Stromal cell of bone marrow (primary cell): ENCODE measurements at regions not wholly inside any gene's neighbourhood (a gene's known extent, or its start where the extent isn't known, plus 50 kb on each side); places are given as distances from the start of the nearest gene placed in this dataset.
"Not testable (repeated sequence)": the region's sequence is repeated elsewhere in the genome, so short reads cannot be mapped to it uniquely, and the experiment has no call there.

ENCODE experiments used
- DNase-seq: peaks from one replicate; pipeline ENCODE4 v3.0.0-alpha.2; 2012; ENCODE audit warnings: low read depth

DNA sequence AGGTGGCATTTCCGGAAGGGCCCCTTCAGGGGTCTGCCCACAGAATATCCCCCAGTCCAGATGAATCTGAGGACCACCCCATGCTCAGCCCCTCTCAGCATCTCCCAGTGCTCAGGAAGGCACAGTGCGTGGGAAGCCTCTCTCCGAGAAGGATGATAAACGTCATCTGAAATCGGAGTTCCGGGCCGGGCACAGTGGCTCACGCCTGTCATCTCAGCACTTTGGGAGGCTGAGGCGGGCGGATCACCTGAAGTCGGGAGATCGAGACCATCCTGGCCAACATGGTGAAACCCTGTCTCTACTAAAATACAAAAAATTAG lies 74.5 kb upstream of the PPP1R26 start:
- not testable (repeated sequence) for DNase-seq

DNA sequence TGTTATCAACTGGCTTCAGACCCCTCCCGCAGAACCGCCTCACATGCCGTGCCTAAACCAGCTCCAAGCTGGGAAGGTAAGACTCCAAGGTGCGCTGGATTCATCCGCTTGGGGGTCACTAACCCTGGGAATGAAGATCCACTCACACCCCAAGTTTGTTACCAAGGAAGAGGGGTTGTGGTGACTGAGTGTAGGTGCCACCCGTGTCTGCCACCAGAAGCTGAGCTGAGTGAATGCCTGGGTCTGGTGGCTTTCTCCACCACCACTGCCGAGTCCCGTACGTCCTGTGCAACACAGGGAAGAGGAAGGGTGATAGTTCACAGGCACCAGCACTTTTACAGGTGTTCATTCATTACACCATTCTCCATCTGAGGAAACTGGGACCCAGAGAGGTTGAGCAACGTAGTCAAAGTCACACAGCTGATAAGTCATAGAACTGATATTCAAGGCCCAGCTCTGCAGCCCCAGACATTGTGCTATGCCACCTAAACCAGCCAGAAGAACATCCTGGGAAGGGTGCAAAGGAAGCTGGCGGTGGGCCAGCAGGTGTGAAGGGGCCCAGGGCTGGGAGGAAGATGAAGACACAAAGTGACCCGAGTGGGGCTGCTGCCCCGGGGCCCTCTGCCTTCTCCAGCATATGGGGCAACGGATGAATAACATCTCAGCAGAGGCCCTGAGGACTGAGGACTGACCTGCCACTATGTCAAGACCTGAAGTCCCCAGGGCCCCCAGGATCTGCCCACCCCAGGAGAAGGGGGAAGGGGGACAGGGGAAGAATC lies 70.9 kb upstream of the PPP1R26 start:
- no peak for DNase-seq

DNA sequence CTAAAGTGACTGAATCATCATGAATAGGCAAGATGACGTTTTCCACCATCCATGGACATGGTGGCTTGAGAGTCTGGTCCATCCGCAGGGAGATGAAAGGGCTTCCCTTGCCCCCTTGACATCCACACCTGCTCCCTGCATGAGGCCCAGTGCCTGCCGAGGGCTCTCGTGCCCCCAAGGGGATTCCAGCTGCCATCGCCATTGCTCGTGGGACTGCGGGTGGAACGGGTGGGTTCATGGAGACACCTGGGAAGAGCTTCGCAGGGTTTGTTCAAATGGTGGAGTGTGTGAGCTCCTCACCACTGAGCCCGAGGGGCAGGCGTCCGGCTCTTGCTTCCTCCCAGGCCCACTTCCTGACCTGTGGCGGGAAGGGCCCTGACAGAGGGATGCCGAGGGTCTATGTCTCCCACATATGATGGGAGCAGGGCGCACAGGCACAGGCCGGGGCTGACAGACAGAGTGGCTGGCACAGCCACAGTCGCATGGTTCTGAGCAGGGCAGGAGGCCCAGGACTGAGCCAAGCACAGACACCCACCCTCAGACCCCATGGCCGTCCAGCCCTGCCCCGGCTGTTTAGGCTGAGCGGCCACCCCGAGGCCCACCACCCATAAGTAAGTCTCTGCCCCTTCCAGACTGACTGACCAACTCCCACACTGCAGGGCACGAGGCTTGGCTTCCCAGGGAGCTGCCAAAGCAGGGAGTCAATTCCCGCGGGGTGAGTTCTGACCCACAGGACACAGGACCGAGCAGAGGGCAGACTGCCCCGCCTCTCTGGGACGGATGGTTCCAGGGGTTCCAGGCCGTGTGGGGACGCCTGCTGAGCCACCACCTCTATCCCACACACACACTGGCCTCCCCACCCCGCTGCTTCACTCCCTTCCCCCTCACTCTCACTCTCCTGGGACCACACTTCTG lies 70.0 kb upstream of the PPP1R26 start:
- no peak for DNase-seq

DNA sequence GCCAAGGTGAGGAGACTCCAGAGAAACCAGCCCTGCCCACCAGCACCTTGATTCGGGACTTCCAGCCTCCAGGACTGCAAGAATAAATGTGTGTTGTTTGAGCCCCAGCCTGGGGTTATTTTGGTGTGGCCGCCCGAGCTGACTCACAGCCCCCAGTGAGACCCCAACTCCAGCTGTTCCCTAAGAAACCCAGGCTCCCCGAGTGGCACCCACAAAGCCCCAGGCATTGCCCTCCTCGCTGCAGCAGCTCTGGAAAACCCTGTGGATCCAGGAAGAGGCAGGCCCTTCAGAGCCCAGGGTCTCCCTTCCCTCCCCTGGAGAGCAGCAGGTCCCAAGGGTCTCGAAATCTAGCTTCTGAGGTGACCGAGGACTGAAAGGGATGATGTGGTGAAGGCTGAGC lies 69.2 kb upstream of the PPP1R26 start:
- no peak for DNase-seq

DNA sequence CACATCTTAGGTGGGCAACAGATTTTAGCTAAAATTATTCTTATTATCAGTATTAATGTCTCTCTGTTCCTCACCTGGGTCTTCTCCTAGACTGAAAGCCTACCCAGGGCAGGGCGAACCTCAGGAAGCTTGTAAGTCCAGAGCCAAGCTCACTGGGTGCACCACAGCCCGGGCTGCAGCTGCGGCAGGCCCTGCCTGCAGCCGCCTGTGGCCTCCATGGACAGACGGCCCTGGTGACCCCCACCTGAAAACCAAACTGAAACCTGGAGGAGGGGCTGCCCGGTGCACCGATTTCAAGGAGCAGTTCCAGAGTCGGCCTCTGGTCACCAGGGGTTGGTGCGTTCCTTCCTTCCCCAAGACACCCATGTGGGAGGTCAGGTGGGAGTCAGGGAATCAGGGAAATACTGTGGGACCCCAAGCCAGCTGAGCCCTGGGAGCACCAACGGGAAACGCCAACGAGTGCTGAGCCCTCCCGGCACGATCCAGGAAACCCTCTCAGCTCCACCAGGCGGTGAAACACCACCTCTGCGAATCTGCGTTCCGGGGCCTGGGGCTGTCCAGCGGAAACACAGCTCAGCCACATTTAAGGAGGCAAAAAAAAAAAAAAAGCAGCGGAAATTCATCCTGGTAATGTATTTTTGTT lies 68.6 kb upstream of the PPP1R26 start:
- DNase-seq = no peak

DNA sequence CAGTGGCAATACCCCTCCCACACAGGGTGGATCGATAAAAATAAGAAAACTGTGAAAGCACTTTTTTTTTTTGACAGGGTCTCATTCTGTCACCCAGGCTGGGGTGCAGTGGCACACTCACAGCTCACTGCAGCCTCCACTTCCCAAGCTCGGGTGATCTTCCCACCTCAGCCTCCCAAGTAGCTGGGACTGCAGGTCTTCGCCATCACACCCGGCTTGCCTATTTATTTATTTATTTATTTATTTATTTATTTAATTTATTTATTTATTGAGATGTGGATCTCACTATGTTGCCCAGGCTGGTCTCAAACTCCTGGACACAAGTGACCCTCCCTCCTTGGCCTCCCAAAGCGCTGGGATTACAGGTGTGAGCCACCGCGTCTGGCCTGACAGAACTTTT lies 68.0 kb upstream of the PPP1R26 start:
- DNase-seq = not testable (repeated sequence)

DNA sequence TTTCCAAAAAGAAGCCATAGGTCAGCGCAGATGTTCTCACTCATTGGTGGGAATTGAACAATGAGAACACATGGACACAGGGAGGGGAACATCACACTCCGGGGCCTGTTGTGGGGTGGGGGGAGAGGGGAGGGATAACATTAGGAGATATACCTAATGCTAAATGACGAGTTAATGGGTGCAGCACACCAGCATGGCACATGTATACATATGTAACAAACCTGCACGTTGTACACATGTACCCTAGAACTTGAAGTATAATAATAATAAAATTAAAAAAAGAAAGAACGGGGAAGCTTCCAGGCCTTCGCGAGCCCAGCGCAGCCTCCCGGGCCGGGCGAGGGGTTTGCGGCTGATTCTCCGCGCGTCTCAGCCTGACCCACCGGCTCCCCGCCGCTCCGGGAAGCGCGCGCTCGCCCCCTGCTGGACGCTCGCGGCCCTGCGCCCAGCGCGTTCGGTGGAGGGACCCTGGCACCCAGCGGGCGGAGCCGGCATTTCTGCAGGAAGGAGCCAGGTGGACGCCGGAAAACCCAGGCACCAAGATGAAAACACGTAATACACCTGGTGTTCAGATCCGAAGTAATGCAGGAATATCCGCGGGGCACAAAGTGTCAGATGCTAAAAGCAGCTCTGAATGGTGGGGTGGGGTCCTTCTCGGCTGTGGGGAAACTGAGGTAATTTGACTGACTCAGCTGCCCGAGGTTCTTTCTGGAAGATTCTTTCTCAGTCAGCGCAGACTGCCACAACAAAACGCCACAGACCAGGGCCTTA lies 67.1 kb upstream of the PPP1R26 start:
- DNase-seq = peak; percentile 19

DNA sequence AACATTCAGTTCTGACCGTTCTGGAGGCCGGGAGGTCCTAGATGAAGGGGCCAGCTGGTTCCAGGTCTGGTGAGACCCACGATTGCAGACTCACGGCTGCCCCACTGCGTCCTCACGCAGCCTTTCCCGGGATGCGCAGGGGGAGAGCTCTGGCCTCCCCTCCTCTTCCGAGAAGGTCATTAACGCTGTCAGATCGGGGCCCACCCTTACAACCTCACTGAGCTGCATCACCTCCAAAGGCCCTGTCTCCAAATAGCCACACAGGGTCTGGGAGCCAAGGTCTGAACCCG lies 66.6 kb upstream of the PPP1R26 start:
- DNase-seq = no peak

DNA sequence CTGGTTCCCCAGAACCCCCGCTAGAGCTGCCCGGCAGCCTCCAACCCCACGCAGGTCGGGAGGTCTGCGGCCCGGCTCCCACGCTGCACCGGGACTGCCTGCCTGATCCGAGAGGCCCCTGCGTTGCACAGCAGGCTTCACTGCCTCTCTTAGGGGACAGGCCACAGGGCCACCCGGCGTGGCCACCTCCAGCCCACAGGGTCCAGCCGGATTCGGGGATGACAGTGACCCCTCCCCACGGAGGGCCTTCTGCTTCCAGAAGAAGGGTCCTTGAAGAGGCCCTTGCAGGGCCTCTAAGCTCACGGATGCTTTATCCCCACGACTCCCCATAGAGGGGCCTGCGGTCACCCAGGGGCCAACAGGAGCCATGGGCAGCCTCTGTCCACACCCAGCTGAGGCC lies 66.1 kb upstream of the PPP1R26 start:
- no peak for DNase-seq

DNA sequence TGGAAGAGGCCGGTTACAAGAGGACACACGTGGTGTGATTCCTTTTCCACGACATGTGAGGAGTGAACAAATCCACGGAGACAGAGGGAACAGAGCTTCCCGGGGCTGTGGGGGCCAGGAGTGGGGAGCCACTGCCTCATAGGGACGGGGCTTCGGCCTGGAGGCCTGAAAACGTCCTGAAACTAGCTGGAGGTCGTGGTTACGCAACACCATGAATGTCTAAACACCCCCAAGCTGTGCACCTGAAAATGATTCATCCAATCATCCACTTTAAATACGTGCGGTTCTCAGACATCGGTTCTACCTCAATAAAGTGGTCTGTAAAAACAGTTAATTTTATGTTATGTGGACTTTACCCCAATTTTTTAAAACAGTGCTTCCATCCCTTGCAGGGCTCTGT lies 65.3 kb upstream of the PPP1R26 start:
- no peak for DNase-seq

DNA sequence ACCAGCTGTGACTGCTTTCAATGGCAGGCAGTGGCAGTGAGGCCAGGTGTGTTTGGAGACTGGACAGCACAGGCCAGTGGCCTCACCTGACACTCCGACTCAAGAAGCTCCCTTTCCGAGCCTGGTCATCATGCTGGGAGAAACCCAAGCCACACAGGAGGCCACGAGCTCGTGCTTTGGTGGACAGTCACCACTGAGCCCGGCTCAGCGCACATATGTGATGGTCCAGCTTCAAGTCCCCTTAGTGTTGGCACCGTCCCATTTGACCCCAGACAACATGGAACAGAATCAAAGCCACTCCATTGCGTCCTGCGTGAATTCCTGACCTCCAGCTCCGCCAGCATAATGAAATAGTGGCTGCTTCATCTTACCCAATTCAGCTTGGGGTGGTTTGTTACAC lies 64.0 kb upstream of the PPP1R26 start:
- no peak for DNase-seq

DNA sequence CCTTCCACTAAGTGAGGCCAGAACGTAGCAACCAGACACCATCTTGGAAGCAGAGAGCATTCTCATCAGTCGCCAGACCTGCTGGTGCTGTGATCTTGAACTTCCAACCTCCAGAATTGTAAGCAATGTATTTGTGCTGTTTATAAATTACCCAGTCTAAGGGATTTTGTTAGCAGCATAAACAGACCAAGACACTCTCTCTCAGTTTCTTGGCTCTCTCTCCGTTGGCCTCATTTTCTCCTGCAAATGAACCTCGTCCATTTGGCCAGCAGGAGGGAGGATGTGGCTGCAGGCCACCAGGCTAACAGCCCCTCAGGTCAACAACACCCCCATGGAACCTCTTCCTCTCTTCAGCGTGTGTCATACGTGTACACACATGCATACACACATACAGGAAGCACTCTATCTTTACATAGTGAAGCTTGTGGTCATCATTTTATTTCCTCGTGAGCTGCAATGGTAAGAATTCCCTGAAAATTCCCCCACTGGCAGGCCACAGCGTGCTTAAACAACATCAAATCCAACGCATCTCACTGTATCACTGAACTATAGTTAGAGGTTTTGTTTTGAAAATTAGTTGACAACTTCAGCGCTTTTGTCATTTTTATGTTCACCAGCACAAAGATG lies 62.8 kb upstream of the PPP1R26 start:
- no peak for DNase-seq

DNA sequence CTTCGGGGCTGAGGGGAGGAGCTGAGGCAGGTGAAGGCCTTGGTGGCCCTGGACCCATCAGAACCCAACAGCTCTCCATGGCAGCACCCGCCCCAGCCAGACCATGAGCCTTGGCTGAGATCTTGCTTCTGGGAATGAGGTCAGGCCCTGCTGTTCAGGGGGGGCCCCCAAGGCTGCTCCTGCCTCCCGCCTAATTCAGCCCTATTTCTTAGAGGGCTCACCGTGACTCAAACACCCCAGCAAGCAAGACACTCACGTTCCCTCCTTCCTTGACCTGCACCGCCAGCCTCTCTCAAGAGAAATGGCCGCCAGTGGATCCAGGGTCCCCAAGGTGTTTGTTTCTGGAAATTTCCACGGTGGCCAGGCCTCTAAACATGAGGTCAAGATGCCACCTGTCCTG lies 61.4 kb upstream of the PPP1R26 start:
- DNase-seq = no peak

DNA sequence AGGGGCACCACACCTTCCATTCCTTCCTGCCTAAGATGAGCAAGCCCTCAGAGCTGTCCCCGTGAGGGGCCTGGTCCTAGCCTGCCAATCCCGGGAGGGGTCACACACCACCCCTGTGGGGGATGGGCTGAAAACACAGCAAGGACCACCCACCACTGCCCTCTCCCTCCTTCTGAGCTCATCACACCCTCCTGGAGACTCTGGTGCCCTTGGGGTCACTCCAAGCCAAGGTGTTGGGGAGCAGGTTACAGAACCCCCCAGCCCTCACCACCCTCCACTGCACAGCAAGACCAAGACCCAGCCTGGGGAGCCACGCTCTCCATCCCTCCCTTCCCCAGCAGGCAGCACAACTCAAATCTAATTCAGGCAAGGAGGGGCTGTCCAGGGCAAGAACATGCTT lies 60.5 kb upstream of the PPP1R26 start:
- DNase-seq = no peak

DNA sequence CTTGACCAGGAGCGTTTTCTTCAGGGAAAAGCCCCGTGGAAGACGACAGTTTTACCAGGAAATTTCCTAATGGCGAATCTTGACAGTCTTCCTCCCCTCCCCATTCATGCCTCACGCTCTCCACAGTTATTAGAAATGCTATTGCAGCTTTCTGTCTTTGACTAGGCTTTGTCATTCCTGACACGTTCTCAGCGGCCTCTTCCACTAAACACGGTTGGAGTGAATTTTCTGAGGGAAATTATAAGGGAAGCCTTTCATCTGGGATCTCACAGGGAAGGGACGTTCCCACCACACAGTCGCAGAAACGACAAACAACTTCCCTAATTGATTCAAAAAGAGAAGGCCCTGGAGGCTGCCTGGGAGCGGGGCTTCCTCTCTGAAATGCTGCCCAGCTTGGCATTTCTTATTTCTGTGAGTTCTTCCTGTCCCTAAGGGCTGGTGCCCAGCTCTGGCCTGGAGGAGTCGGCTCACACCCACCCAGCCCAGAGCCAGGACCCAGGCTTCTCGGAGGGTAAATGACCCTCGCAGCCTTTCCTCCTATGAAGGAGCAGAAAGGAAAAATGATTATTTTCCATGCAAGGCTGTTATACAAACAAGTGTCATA lies 57.1 kb upstream of the PPP1R26 start:
- no peak for DNase-seq

DNA sequence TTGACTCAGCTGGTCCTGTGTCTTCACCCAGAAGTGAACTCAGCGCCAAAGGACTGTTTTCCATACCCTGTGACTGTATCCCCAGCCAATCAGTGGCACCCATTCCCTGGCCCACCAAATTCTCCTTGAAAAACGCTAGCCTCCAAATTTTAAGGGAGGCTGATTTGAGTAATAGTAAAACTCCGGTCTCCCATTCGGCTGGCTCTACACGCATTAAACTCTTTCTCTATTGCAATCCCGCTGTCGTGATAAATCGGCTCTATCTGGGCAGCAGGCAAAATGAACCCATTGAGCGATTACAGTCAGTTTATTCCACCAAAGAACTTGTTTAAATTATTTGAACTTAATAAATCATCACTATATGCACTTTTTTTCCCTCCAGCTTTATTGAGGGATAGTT lies 55.9 kb upstream of the PPP1R26 start:
- no peak for DNase-seq
